ENCODE measurements at regions not wholly inside any gene's neighbourhood (a gene's known extent, or its start where the extent isn't known, plus 50 kb on each side); places are given as distances from the start of the nearest gene placed in this dataset.
A peak's percentile ranks its signal among the peaks of the same experiment; 100 is the strongest.

DNA sequence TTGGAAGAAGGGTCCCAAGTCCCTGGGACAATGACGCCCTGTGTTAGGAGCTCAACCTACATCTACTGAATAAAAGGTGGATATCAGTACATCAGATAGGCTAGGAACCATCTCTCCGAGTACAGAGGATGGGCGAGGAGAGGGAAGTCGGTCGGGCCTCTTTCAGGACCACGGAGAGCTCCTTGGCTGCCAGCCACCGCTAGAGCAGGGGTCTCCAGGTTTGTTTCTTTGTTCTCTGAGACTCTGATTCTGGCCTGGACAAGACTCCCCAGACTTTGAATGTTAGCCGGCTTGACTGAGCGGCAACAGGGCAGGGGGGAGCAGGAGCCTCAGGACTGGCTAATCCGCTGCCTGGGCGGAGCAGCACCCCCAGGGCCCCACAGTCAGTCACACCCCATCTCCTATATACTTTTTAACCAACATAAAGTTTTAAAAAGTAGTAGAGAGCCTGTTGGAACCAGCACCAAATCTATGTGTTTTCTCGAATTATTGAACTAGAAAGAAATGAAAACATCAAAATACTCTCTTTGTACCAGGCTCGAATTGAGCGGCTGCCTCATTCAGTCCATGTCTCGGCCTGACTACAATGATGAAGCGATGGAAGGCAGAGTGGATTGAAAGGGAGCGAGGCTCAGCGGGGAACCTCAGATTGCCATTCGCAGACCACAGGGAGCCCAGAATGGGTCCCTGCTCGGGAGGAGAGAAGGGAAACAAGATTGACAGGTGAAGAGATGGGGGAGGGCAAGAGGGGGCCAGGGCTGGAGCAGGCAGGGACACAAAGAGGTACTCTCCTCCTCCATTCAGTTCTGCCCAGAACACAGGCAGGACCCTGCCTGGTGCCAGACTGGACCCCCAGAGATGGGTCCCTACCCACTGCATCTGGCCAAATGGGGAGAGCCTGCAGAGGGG, 131.6 kb downstream of the TPRA1 start:
- DNase-seq, result peak in 4 of 51 donors; percentile 2 to 24 (median 10)

DNA sequence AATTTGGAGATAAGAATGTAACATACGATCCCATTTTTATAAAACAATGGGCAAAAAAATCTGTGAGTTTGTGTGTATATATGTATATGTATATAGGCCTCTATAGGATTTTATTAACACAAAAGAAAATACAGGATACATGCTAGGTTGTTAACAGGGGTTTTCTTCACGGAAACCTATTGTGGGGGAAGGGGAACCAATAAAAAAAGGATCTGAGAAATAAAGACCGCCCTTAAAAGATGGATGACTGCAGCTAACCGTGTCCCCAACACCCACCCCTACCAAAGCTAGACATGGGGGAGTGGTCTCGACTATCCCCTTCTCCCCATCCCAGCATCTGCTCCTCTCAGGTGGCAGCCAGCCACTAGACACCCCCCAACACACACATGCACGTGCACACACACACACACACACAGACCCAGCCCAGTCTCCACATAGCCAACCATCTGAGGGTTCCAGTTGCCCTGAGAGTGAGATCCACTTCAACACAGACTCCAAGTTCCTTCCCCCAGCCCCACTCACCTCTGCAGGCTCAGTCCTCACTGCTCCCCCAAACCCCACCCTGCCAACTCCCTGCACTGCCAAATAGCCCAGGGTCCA, 132.9 kb downstream of the TPRA1 start:
- no peak for DNase-seq

DNA sequence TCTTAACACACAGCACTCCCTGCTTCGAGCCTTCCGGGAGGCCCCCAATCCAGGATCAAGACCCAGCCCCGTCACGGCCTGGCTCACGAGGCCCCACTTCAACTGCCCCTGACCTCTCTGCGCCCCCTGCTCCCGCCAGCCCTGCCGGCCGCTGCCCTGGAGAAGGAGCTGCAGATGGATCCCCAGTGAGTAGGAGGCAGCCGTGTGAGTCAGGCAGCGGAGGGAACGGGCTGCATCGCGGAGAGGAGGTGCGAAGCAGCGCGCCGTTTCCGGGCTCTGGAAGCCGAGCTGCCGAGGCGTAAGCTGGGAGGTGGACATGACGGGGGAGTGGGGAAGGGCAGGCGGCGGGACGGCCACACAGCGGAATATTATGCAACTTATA, 133.4 kb downstream of the TPRA1 start:
- DNase-seq, result peak in 3 of 51 donors; percentile 17 to 57 (median 28)

DNA sequence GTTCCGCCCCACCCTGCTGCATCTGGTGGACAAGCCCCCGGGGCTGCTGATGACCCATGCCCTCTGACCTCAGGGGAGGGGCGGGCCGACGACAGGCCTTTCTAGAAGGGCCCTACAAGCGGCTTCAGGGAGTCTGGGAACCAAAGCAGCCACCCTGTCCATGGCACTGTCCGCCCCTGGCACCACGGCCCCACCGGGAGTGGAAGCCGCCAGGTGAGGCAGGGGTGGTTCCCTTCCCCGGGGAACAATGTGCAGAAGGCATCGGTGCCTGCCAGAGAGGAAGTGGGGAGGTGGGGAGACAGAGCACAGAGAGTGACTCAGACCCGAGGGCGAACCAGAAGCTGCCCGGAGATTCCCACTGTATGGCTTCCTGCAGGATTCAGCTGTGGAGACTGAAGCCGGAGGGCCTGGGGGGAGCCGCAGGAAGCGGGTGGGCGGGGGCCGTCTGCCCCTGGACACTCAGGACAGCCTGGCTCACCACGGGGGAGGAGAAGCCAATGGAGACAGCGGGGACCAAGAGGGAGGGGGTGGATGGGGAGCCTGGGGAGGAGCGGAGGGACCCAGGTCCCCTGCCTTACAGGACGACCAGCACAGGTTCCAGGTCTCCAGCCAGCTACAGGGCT, 134.0 kb downstream of the TPRA1 start:
- peak in 2 of 51 donors; percentile 28 to 62 for DNase-seq

DNA sequence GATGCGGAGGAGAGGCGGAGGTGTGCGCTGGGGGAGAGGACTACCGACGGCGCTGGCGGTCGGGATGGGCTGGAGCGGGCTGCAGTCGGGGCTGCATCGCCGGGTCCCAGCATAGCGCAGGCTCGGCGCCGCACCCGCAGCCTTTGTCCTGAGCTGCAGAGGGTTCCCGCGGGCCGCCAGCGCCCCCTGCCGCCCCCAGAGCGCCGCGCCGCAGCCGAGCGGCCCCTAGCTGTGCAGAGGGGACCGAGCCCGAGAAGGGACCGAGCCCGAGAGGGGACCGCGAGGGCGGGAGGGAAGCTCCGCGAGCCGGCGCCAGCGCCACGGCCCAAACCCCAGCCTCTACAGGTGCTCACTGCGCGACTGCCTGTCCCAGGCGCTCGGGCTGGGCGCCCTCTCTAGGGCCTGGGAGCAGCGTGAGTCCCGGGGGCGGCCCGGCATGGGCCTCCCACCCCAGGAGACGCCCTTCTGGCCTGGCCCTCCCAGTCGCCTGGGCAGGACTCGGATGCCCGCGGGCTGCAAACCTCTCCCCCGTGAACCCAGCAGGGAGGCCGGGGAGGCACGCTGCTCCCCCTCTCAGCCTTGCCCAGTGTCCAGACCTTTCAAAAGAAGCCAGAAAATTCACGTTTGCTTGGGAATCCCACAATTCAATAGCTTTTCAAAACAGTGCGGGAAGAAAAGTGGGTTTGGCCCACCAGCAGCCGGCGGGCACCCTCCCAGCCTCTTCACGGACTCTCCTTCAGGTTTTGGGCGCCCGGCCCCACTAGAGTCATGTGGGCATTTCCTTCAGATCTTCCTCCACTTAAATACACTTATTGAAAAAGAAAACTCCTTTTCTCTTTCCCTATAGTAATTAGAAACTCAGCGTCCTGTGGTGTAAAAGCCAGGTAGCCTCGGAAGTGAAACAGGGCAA, 134.7 kb downstream of the TPRA1 start:
- peak in 46 of 51 donors; percentile 8 to 87 (median 53) for DNase-seq

DNA sequence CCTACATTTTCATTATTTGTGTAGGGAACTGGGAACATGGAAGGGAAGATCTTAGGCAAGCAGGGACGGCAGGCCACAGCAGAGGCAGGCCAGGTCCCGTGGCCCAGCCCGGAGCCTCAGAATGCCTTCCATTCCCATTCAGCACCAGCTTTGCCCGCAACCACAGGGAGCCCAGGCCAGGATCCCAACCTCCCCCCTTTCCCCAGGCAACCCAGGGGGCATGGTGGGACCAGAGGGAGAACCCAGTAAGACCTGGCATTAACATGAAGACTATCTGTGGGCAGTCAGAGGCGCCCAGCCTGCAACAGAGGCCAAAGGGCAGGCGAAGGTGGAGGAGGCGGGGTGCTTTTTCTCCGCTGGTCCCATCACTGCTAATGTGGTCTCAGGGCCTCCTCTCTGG, 135.6 kb downstream of the TPRA1 start:
- DNase-seq, result no peak

DNA sequence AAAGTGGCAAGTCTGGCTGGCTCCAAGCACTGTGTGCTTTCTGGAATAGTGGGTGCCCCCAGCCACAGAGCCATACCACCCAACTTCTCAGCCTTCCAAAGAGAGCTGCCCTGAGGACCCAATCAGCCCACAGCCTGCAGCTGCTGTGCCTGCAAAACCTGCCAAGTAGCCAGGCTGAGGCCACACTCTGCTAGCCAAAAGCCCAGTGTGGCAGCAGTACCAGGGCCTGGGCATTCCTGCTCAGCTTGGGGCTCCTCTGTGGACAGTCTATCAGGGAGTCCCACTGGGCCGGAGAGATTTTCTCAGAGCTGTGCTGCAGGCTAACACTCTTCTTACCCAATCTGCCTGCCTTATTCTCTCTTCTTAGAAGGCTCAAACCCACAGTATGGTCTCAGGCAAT, 136.5 kb downstream of the TPRA1 start:
- no peak for DNase-seq

DNA sequence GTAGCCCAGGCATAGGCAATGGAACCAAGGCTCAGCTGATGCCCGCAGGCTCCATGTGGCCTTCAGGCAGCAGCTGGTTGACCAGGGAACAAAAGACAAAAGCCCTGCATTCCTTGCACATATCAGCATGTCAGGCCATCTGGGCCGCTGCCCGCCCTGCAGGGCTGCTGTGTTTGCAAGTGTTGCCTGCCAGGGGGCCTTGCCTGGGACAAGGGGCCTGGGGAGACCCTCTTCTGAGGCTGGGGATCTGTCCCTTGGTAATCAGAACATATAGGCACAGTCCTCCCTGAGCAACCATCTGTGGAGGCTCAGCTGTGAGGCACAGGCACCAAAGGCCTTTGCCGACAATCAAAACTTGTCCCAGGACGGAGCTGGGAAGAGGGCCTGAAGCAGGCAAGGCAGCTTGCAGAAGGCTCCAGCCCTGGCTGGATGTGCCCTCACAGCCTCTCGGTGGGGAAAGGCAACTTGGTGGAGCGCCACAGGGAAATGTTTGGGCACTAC, 138.2 kb downstream of the TPRA1 start:
- DNase-seq, result peak in 1 of 51 donors; percentile 34

DNA sequence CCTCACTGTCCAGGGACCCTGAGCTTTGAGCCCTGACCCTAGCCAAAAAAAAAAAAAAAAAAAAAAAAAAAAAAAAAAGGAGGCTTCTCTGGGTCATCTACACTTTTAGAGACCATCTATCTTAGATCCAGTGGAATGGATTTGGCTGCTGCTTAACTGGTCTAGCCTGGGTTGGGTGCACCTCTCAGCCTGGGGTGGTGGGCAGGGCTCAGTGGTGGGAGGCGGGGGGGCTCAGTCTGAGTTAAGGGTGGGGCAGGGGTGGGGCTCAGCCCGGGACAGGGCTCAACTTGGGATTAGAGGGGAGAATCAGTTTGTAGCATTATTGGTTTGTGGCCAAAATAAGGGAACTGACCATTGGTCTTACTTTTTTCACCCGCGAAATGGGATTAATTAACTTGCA, 139.2 kb downstream of the TPRA1 start:
- no peak for DNase-seq

DNA sequence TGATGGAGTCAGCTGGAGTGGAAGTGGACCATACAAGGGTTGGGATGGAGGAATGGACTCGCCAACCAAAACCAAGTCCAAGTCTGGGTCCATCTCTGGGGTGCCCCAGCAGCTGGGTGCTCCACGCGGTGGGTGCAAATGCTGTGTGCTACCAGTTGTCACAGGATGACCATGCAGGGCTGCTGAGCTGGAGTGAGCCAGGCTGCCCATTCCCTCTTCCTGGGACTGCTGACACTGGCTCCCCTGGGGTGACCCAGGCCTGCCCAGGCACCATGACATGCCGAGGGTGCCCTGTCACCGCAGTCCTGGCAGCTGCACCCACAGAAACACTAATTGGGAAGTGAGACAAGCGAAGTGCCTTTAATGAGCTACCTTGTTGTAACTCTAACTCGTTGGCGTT, 140.2 kb downstream of the TPRA1 start:
- DNase-seq, result no peak

DNA sequence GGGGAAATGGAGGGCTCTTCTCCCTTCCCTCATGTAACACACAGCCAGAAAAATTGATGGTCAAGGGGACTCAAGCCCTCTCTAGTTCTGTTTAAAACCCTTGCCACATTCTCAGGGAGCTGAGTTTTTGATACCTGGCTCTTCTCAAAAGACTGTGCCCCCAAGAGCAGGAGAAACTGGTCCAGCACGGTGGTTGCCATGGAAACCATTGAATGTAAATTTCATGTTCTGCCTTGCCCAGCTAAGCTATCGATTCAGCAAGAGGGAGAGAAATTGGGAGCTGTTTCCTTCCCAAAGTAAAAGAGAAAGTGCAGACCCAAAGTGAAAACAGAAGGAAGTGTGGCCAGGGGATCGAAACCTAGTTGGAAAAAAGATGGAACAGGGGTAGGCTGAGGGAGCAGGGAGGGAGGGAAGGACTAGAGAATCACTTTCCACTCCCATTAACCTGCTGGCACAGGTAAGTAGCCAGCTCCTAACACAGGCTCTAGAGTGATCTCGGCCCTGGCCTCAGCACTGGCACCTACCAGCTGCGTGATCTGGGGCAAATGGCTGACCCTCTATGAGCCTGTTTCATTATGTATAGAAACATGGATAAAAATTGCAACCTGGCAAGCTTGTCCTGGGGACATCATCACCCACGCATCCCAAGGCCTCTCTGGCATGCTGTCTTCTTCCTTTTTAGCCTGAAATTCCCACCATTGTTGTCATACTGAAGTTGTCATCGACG, 140.9 kb downstream of the TPRA1 start:
- DNase-seq, result no peak

DNA sequence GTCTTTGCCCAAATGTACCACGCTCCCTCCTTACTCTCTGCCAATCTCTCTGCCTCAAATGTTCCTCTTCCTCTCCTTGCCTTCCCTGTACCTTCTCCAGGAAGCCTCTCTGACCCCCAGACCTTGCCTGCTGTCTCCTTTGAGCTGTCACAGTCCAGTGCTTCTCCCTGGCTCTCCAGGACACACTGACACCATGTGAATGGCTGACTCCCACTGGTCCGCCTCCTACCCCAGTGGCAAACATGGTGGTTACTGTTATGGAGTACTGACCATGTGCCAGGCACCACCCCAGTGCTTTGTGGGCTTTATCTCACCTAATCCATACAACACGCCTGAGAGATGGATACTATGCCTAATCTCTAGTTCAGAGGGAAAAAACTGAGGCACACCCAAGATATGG, 141.9 kb downstream of the TPRA1 start:
- DNase-seq, result no peak

DNA sequence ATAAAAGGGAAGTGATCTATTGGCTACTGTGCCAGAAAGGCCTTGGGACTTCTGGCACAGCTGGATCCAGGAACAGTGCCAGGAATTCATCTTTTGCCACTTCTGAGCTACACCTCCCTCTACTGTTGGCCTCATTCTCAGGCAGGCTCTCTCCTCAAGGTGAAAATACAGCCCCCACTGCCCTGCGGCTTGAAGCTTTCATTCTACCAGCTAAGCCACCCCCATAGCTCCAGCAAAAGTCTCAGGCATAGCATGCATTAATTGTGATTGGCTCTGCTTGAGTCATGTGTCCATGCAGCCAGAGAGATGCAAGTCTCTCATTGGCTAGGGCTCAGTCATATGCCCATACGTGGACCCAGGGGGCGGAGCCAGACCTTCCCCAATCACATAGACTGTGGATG, 142.4 kb downstream of the TPRA1 start:
- no peak for DNase-seq

DNA sequence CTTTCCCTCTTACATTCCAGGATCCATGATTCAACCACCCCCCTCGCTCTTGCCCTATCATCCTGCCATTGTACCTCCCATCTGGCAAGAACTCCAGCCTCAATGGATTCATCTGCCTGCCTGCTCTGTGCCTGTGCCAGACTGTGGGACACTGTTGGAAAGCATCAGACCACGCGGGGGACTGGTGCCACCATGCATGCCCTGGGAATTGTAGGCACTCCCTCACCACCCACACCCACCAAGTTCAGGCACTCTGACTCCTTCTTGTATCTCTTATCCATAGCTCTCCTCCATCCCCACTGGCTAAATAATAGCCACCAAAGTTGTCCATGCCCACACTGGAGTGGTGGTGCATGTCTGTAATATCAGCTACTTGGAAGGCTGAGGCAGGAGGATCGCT, 143.8 kb downstream of the TPRA1 start:
- DNase-seq, result no peak

DNA sequence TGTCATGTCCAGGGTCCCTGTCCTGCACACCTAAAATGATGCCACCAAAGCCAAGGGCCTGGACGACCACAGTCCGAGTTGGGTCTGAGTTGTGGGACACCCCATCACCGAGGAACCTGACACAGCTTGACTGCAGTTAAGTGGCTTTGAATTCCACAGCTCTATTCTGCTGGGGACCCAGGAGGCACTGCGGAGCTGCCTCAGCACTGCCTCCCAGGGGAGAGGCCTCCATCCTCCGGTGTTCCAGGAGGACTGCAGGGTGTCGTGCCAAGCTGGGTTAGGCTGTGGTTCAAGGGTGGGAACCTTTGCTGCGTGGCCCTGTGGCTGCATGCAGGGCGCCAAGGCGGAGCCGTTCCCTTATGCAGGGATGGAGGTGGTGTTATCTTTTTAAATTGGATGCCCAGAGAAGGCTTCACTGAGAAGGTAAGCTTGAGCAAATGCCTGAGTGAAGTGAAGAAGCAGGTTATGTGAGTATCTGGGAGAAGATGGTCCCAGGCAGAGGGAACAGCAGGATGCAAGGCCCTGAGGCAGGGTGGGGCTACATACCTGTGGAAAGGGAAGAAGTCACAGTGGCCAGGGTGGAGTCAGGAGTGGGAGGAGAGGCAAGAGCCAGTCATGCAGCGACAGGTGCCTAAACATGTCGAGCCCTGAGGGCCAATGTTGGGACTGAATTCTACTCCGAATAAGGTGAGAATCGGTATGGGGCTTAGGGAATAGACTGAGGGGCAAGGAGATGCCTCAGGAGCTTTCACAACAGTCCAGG, 144.8 kb downstream of the TPRA1 start:
- DNase-seq, result no peak

DNA sequence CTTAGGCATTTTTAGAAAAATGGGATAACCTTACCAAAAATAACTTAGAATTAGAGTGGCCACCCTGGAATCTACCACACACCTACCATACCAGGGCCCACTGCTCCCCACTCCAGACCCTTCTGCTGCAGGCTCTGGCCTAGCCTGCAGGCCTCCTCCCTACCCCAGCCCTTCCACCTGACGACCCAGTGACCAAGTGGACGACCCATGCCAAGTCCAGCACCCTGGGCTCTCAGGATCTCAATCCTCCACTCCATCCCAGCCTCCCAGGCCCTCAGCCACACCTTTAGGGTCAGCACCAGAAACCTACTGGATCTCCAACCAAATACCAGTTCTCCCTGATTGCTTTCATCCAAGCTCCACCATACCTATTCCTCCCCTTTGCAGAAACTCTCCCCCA, 145.8 kb downstream of the TPRA1 start:
- no peak for DNase-seq

DNA sequence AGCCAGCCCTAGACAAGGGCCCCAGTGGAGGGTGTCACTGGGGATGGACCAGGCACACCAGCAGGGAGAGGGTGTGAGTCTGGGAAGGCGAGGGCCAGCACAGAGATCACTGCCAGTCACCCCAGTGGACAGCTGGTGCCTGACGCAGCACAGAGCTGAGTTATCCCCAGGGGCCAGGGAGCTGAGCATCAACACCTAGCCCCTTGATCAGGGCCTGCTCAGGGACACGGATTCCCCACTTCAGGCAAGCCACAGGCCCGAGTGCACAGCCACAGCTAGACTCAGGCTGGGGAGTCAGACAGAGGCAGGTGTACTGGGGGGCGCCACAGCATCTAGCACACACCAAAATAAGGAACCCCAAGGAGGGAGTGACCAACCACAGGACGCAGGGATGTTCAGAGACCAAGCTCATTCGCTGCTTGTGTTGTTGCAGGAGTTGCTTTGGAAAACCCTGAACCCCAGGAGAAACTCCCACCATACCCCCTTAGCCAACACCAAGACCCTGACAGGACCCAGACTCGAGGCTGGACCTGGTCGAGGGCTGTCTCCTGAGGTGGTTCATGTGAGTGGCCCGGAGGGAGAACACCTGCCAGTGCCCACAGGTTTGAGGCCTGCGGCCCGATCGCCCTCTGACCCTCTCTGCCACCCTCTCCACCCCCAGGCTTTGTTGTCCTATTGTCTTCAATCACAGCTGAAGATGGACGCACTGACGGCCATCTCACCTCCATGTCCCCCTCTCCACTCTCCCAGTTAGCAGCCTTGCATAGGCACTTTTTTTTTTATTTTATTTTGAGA, 146.8 kb downstream of the TPRA1 start:
- DNase-seq, result no peak

DNA sequence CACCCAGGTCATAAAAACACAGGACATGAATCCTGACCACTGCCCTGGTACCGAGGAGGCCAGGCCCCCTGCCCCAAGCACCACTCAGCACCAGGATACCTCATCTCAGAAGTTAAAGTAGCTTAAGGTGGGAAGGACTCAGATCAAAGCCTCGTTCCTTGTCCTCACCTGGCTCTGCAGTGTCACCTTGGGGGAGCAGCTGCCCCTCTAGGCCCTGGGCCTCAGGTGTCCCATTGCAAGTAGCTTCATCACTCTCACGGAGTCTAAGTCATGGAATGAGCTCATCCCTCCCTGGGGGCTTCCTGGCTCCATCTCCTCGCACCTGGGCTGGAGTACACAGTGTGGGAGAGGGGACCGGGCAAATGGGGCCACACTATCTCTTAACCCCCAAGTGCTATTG, 148.0 kb downstream of the TPRA1 start:
- DNase-seq, result no peak

DNA sequence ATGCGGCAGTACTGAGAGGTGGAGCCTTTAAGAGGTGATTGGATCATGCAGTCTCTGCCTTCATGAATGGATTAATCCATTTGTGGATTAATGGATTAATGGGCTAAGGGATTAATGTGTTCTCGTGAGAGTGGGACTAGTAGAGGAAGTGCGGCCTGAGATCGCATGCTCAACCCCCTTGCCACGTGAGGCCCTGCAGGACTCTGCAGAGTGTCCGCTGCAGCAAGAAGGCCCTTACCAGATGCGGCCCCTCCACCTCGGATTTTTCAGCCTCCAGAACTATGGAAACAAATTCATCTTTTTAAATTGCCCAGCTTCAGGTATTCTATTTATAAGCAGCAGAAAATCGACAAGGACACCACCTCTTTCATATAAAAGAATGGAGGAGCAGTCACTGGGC, 148.8 kb downstream of the TPRA1 start:
- no peak for DNase-seq

Measured in hypothalamus (tissue), 51 donors.